ENCODE measurements at regions not wholly inside any gene's neighbourhood (a gene's known extent, or its start where the extent isn't known, plus 50 kb on each side); places are given as distances from the start of the nearest gene placed in this dataset.

DNA sequence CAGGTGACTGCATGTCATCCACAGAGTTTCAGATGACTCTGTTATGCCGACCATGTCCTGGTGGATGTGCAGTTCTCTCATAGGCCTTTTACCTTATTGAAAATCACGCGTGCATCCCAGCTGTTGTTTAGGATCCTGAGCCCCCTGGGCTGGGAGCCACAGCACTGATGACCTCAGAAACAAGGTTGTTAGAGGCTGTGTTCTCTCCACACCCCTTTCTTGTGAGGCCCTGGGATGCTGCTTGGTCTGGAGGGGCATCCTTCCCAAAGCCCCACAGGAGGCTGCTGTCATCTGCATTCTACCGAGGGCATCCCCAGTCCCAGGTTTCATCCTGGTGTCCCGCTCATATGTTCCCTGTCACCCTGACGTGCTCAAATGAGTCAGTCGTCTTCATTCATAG lies 76.5 kb upstream of the IRX4 start:
- CTCF ChIA-PET = no interaction called here
- Histone ChIP-seq H3K4me2 (ENCODE audit: insufficient read depth, low read length) (no peak overlapping the region), H3K9ac (replicated peaks; ENCODE audit: extremely low read depth, insufficient read depth, low read length) (no peak overlapping the region), H4K20me1 (replicated peaks; ENCODE audit: control insufficient read depth, extremely low read depth, insufficient read depth, low read length) (no peaks in the 10 kb centered on the region), H3K36me3 (ENCODE audit: control insufficient read depth in 2 of 2, extremely low read depth in 1 of 2, insufficient read depth in 2 of 2, low read length in 2 of 2) (no peaks in the 10 kb centered on the region), H3K9me3 (replicated peaks; ENCODE audit: control insufficient read depth, insufficient read depth, low read length) (no peaks in the 10 kb centered on the region), H3K79me2 (ENCODE audit: control insufficient read depth, insufficient read depth, low read length) (no peaks in the 10 kb centered on the region), H2AFZ (ENCODE audit: low read depth, low read length) (no peak overlapping the region), H3K4me1 (ENCODE audit: control insufficient read depth, extremely low read depth, insufficient read depth, low read length) (no peaks in the 10 kb centered on the region), H3K4me3 (replicated peaks in 1 of 3; ENCODE audit: insufficient read depth in 1 of 3, low read depth in 1 of 3, low read length in 3 of 3) (no peak overlapping the region), H3K27me3 (ENCODE audit: control insufficient read depth in 2 of 2, insufficient read depth in 2 of 2, low read length in 2 of 2) (no peaks in the 10 kb centered on the region), H3K9me1 (replicated peaks; ENCODE audit: control insufficient read depth, extremely low read depth, insufficient read depth, low read length) (no peaks in the 10 kb centered on the region), H3K27ac (ENCODE audit: insufficient read depth, low read depth, low read length) (no peak overlapping the region)
- FAIRE-seq (no peak), DNase-seq (ENCODE audit: low read depth, low spot score) (no peak)
- no TSS peak for BruUV-seq (replicated peaks)
- TF ChIP-seq EZH2 (IDR thresholded peaks at IDR 0.05; ENCODE audit: borderline replicate concordance, low read depth, low read length, severe bottlenecking) (no peak), POLR2AphosphoS5 (IDR thresholded peaks at IDR 0.05; ENCODE audit: insufficient read depth, low read depth, low read length) (no peak), FOS (IDR thresholded peaks at IDR 0.05; ENCODE audit: borderline replicate concordance, insufficient read depth, low read length) (no peak), GATA2 (IDR thresholded peaks at IDR 0.05; ENCODE audit: insufficient read depth, insufficient read length, low read depth, low read length) (no peak), JUN (IDR thresholded peaks at IDR 0.05; ENCODE audit: borderline replicate concordance, insufficient read depth, insufficient read length, low read depth) (no peak), POLR2A (IDR thresholded peaks at IDR 0.05; ENCODE audit: low read depth, low read length) (no peak), MYC (IDR thresholded peaks at IDR 0.05; ENCODE audit: low read depth, low read length) (no peak)
- TF ChIP-seq, protein P1, sequence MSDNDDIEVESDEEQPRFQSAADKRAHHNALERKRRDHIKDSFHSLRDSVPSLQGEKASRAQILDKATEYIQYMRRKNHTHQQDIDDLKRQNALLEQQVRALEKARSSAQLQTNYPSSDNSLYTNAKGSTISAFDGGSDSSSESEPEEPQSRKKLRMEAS (IDR thresholded peaks at IDR 0.05; ENCODE audit: insufficient read depth, insufficient read length) = no peak
- TF ChIP-seq, protein P2, sequence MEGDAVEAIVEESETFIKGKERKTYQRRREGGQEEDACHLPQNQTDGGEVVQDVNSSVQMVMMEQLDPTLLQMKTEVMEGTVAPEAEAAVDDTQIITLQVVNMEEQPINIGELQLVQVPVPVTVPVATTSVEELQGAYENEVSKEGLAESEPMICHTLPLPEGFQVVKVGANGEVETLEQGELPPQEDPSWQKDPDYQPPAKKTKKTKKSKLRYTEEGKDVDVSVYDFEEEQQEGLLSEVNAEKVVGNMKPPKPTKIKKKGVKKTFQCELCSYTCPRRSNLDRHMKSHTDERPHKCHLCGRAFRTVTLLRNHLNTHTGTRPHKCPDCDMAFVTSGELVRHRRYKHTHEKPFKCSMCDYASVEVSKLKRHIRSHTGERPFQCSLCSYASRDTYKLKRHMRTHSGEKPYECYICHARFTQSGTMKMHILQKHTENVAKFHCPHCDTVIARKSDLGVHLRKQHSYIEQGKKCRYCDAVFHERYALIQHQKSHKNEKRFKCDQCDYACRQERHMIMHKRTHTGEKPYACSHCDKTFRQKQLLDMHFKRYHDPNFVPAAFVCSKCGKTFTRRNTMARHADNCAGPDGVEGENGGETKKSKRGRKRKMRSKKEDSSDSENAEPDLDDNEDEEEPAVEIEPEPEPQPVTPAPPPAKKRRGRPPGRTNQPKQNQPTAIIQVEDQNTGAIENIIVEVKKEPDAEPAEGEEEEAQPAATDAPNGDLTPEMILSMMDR (IDR thresholded peaks at IDR 0.05; ENCODE audit: extremely low read depth in 1 of 2, insufficient read depth in 1 of 2, low read depth in 1 of 2, low read length in 2 of 2) = no peak
- POLR2A ChIA-PET = no interaction called here
- intact Hi-C loops (cut with micrococcal nuclease) (no loop called here), dilution Hi-C loops (cut with MboI; ENCODE audit: extremely low pct_ligation_motif_present, low sequenced_read_pairs) (no loop called here)

All from endothelial cell of umbilical vein (primary cell).